MG63 (cell line): ENCODE measurements at regions not wholly inside any gene's neighbourhood (a gene's known extent, or its start where the extent isn't known, plus 50 kb on each side); places are given as distances from the start of the nearest gene placed in this dataset.

Source experiments
- DNase-seq: peaks from one replicate; pipeline ENCODE4 v3.0.0-alpha.2; 2020
- H3K27me3 ChIP-seq: fragments of 250-450 bp; sonication (Bioruptor Pico); 2 replicates; pipeline ENCODE4 v1.5.1; 2020; ENCODE audit warnings: mild to moderate bottlenecking, moderate library complexity
- H3K36me3 ChIP-seq: fragments of 250-450 bp; sonication (Bioruptor Pico); 2 replicates; pipeline ENCODE4 v1.5.1; 2020; ENCODE audit warnings: mild to moderate bottlenecking, moderate library complexity
- H3K4me3 ChIP-seq: fragments of 250-450 bp; sonication (Bioruptor Pico); 2 replicates; pipeline ENCODE4 v1.5.1; 2020; ENCODE audit warnings: mild to moderate bottlenecking, moderate library complexity
- H3K9me3 ChIP-seq: fragments of 250-450 bp; sonication (Bioruptor Pico); 2 replicates; pipeline ENCODE4 v1.5.1; 2020; ENCODE audit warnings: mild to moderate bottlenecking, moderate library complexity

- H3K36me3 ChIP-seq = no peaks in the 10 kb centered on the region
- H3K27me3 ChIP-seq = 0 out of 2 replicates have a peak, but pooled peaks cover 2% of the 10 kb centered on the region
- peaks cover 2% of the 10 kb centered on the region; the same call in 1 of the 2 replicates for H3K9me3 ChIP-seq
- peak overlapping the region; percentile 30 for H3K4me3 ChIP-seq
- peak; percentile 36 for DNase-seq
These were observed 340.3 kb upstream of the WWC1 start for GRCh38 chr5:167951116-167951515.

GRCh38 chr5:167952278-167952995, 339.0 kb upstream of the WWC1 start:
- DNase-seq = no peak
- H3K9me3 ChIP-seq = peaks cover 5% of the 10 kb centered on the region; the same call in 1 of the 2 replicates
- H3K4me3 ChIP-seq = no peak overlapping the region
- no peaks in the 10 kb centered on the region for H3K36me3 ChIP-seq
- 0 out of 2 replicates have a peak, but pooled peaks cover 2% of the 10 kb centered on the region for H3K27me3 ChIP-seq

- Histone ChIP-seq H3K4me3 (no peak overlapping the region), H3K27me3 (0 out of 2 replicates have a peak, but pooled peaks cover 2% of the 10 kb centered on the region), H3K9me3 (peaks cover 9% of the 10 kb centered on the region), H3K36me3 (no peaks in the 10 kb centered on the region)
- DNase-seq = no peak
These were observed 338.2 kb upstream of the WWC1 start for GRCh38 chr5:167953151-167953798.

GRCh38 chr5:167961731-167962130, 329.7 kb upstream of the WWC1 start:
- Histone ChIP-seq H3K9me3 (peaks cover 19% of the 10 kb centered on the region), H3K27me3 (no peaks in the 10 kb centered on the region)
- no peak for DNase-seq

GRCh38 chr5:167964529-167964928, 326.9 kb upstream of the WWC1 start:
- no peaks in the 10 kb centered on the region for H3K27me3 ChIP-seq
- H3K4me3 ChIP-seq = no peak overlapping the region
- peaks cover 3% of the 10 kb centered on the region for H3K9me3 ChIP-seq
- no peak for DNase-seq
- H3K36me3 ChIP-seq = no peaks in the 10 kb centered on the region

More at GRCh38 chr5:167961731-167962130, 329.7 kb upstream of the WWC1 start:
- H3K4me3 ChIP-seq = no peak overlapping the region
- H3K36me3 ChIP-seq = no peaks in the 10 kb centered on the region

- H3K36me3 ChIP-seq = no peaks in the 10 kb centered on the region
- no peak for DNase-seq
- no peaks in the 10 kb centered on the region for H3K27me3 ChIP-seq
- H3K9me3 ChIP-seq = no peaks in the 10 kb centered on the region
- no peak overlapping the region for H3K4me3 ChIP-seq
These were observed 325.7 kb upstream of the WWC1 start for GRCh38 chr5:167965710-167966109.

- no peak for DNase-seq
- H3K27me3 ChIP-seq = no peaks in the 10 kb centered on the region
- H3K36me3 ChIP-seq = no peaks in the 10 kb centered on the region
- no peaks in the 10 kb centered on the region for H3K9me3 ChIP-seq
- no peak overlapping the region for H3K4me3 ChIP-seq
These were observed 324.5 kb upstream of the WWC1 start for GRCh38 chr5:167966979-167967378.

GRCh38 chr5:167967494-167968177, 323.8 kb upstream of the WWC1 start:
- no peak for DNase-seq
- Histone ChIP-seq H3K27me3 (no peaks in the 10 kb centered on the region), H3K4me3 (no peak overlapping the region), H3K9me3 (no peaks in the 10 kb centered on the region), H3K36me3 (no peaks in the 10 kb centered on the region)

- no peak overlapping the region for H3K4me3 ChIP-seq
- H3K36me3 ChIP-seq = no peaks in the 10 kb centered on the region
- no peak for DNase-seq
- H3K9me3 ChIP-seq = no peaks in the 10 kb centered on the region
- no peaks in the 10 kb centered on the region for H3K27me3 ChIP-seq
These were observed 322.6 kb upstream of the WWC1 start for GRCh38 chr5:167968837-167969236.

- DNase-seq = no peak
These were observed 321.4 kb upstream of the WWC1 start for GRCh38 chr5:167969998-167970397.

GRCh38 chr5:167971706-167972105, 319.7 kb upstream of the WWC1 start:
- Histone ChIP-seq H3K36me3 (no peaks in the 10 kb centered on the region), H3K4me3 (no peak overlapping the region), H3K27me3 (no peaks in the 10 kb centered on the region), H3K9me3 (no peaks in the 10 kb centered on the region)
- DNase-seq = no peak

More at GRCh38 chr5:167969998-167970397, 321.4 kb upstream of the WWC1 start:
- no peaks in the 10 kb centered on the region for H3K9me3 ChIP-seq
- no peaks in the 10 kb centered on the region for H3K36me3 ChIP-seq
- no peak overlapping the region for H3K4me3 ChIP-seq
- no peaks in the 10 kb centered on the region for H3K27me3 ChIP-seq

- H3K9me3 ChIP-seq = no peaks in the 10 kb centered on the region
- H3K4me3 ChIP-seq = no peak overlapping the region
- H3K36me3 ChIP-seq = no peaks in the 10 kb centered on the region
- no peak for DNase-seq
- 0 out of 2 replicates have a peak, but pooled peaks cover 2% of the 10 kb centered on the region for H3K27me3 ChIP-seq
These were observed 318.3 kb upstream of the WWC1 start for GRCh38 chr5:167973126-167973525.

- Histone ChIP-seq H3K36me3 (no peaks in the 10 kb centered on the region), H3K27me3 (0 out of 2 replicates have a peak, but pooled peaks cover 3% of the 10 kb centered on the region), H3K9me3 (no peaks in the 10 kb centered on the region), H3K4me3 (no peak overlapping the region)
- no peak for DNase-seq
These were observed 306.5 kb upstream of the WWC1 start for GRCh38 chr5:167984951-167985350.

- Histone ChIP-seq H3K9me3 (no peaks in the 10 kb centered on the region), H3K36me3 (no peaks in the 10 kb centered on the region), H3K4me3 (no peak overlapping the region), H3K27me3 (0 out of 2 replicates have a peak, but pooled peaks cover 3% of the 10 kb centered on the region)
- DNase-seq = no peak
These were observed 306.1 kb upstream of the WWC1 start for GRCh38 chr5:167985373-167985772.

GRCh38 chr5:167987490-167988280, 303.8 kb upstream of the WWC1 start:
- H3K36me3 ChIP-seq = no peaks in the 10 kb centered on the region
- H3K4me3 ChIP-seq = no peak overlapping the region
- 0 out of 2 replicates have a peak, but pooled peaks cover 3% of the 10 kb centered on the region for H3K27me3 ChIP-seq
- DNase-seq = no peak
- H3K9me3 ChIP-seq = no peaks in the 10 kb centered on the region

GRCh38 chr5:167992868-167993267, 298.6 kb upstream of the WWC1 start:
- H3K27me3 ChIP-seq = 0 out of 2 replicates have a peak, but pooled peaks cover 3% of the 10 kb centered on the region
- DNase-seq = no peak
- no peaks in the 10 kb centered on the region for H3K36me3 ChIP-seq
- no peak overlapping the region for H3K4me3 ChIP-seq
- H3K9me3 ChIP-seq = no peaks in the 10 kb centered on the region
